ENCODE measurements at regions not wholly inside any gene's neighbourhood (a gene's known extent, or its start where the extent isn't known, plus 50 kb on each side); places are given as distances from the start of the nearest gene placed in this dataset.
A peak's percentile ranks its signal among the peaks of the same experiment; 100 is the strongest.
"Not testable (repeated sequence)": the region's sequence is repeated elsewhere in the genome, so short reads cannot be mapped to it uniquely, and the experiment has no call there.

DNA sequence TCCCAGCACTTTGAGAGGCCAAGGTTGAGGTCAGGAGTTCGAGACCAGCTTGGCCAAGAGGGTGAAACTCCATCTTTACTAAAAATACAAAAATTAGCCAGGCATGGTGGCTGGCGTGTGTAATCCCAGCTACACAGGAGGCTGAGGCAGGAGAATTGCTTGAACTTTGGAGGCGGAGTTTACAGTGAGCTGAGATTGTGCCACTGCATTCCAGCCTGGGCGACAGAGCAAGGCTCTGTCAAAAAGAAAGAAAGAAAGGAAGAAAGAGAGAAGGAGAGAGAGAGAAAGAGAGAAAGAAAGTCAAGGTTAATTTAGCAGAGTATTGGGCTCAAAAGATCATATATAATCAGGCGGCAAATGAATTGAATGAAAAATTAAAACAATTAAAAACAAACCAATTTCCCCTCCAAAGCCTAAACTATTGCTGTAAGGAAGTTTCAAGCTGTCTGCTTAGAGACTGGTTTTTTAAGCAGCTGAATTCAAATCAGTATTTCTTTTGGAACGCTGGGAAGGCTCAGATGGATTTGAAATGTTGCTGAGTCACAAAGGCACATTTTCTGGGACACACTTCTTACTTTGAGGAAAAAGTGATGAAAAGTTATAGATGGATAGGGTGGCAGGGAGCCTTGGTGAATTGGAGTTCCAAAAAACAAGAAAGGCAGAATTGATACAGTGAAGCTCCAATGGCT, 81.3 kb upstream of the BHLHE40 start:
- no peak for DNase-seq

GRCh38 chr3:4898454-4899313, 80.6 kb upstream of the BHLHE40 start:
- CTCF ChIA-PET: interaction anchor here (1.3 kb wide), 1 partner anchor 77 kb away, joined by 5 read pairs; no protein-coding TSS in a partner anchor
- Mint-ChIP-seq H3K4me1 (peaks cover 35% of the 10 kb centered on the region), H3K27me3 (peaks cover 19% of the 10 kb centered on the region), H3K9me3 (peaks cover 4% of the 10 kb centered on the region), H3K36me3 (peaks cover 7% of the 10 kb centered on the region), H3K4me3 (no peak overlapping the region), H3K27ac (peak overlapping the region; percentile 59)
- no peak for DNase-seq

More for the DNA sequence above, 81.3 kb upstream of the BHLHE40 start:
- H3K27ac Mint-ChIP-seq: no peak overlapping the region
- H3K4me1 Mint-ChIP-seq: peaks cover 35% of the 10 kb centered on the region
- peaks cover 7% of the 10 kb centered on the region for H3K36me3 Mint-ChIP-seq
- no peak overlapping the region for H3K4me3 Mint-ChIP-seq
- peaks cover 4% of the 10 kb centered on the region for H3K9me3 Mint-ChIP-seq
- CTCF ChIA-PET: interaction anchor here (0.6 to 1.3 kb wide), 2 partner anchors 13 to 78 kb away, joined by 3 to 5 read pairs; no protein-coding TSS in a partner anchor
- peaks cover 19% of the 10 kb centered on the region for H3K27me3 Mint-ChIP-seq

DNA sequence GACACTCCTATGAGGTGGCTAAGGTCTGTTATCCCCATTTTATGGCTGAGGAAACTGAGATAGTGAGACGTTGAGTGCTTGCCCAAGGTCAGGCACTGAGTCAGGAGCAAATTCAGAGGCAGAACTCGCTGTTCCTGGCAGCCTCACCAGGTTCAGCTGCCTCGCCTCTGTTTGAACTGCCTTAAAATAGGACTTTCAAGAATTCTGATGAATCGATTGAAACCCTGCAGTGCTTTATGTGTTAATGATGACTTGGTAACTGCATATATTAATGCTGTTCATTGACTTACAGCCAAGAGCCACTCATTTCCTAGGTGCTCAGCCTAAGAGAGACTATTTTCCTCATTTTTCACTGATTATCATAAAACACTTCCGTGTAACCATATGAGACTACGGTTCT, 79.5 kb upstream of the BHLHE40 start:
- Mint-ChIP-seq H3K27ac (no peak overlapping the region), H3K4me1 (peaks cover 42% of the 10 kb centered on the region), H3K36me3 (peaks cover 7% of the 10 kb centered on the region), H3K4me3 (no peak overlapping the region), H3K9me3 (peaks cover 4% of the 10 kb centered on the region), H3K27me3 (peaks cover 18% of the 10 kb centered on the region)
- DNase-seq: no peak
- CTCF ChIA-PET: no interaction called here

- CTCF ChIA-PET: interaction anchor here (0.6 to 0.7 kb wide), 2 partner anchors 8 to 124 kb away, joined by 3 read pairs; no protein-coding TSS in a partner anchor
- Mint-ChIP-seq H3K4me1 (peaks cover 48% of the 10 kb centered on the region), H3K36me3 (peaks cover 7% of the 10 kb centered on the region), H3K27me3 (peaks cover 13% of the 10 kb centered on the region), H3K9me3 (peaks cover 4% of the 10 kb centered on the region), H3K4me3 (no peak overlapping the region), H3K27ac (no peak overlapping the region)
- no peak for DNase-seq
Observed at GRCh38 chr3:4900298-4900697, 78.9 kb upstream of the BHLHE40 start.

GRCh38 chr3:4904811-4905695, 74.2 kb upstream of the BHLHE40 start:
- H3K27ac Mint-ChIP-seq: no peak overlapping the region
- peaks cover 2% of the 10 kb centered on the region for H3K36me3 Mint-ChIP-seq
- no peak for DNase-seq
- H3K9me3 Mint-ChIP-seq: peaks cover 2% of the 10 kb centered on the region
- H3K27me3 Mint-ChIP-seq: peaks cover 9% of the 10 kb centered on the region
- CTCF ChIA-PET: interaction anchor here (0.9 to 1.9 kb wide), 4 partner anchors 17 to 193 kb away, joined by 3 to 9 read pairs (median 4); no protein-coding TSS in a partner anchor
- no peak overlapping the region for H3K4me3 Mint-ChIP-seq
- H3K4me1 Mint-ChIP-seq: peaks cover 67% of the 10 kb centered on the region

DNA sequence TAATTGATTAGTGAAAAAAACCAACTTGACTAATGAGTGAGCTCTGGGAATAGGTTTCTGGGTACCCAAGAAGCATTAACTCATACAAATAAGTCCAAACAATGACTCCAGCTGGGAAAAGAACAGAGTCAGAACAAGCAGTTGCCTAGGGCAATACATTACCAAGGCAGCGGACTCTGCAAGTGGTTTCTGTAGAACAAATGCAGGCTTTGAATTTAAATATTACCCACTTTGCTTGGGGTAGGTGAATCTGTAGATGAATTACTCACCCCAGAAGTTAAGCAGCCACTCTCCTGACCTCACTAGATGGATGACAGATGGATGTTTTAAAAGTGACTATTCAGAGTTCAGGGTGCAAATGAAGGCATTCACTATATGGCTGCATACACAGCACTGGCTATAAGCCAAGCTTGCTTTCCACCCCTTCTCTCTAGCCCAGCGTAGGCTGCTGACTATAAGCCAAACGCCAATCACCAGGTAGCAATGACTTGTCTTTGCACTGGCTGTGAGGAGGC, 73.1 kb upstream of the BHLHE40 start:
- Mint-ChIP-seq H3K36me3 (no peaks in the 10 kb centered on the region), H3K9me3 (no peaks in the 10 kb centered on the region), H3K27ac (no peak overlapping the region), H3K4me3 (no peak overlapping the region), H3K4me1 (peaks cover 61% of the 10 kb centered on the region), H3K27me3 (peaks cover 6% of the 10 kb centered on the region)
- CTCF ChIA-PET: interaction anchor here (0.7 to 1.9 kb wide), 4 partner anchors 56 to 256 kb away, joined by 3 to 9 read pairs (median 4); no protein-coding TSS in a partner anchor
- no peak for DNase-seq

DNA sequence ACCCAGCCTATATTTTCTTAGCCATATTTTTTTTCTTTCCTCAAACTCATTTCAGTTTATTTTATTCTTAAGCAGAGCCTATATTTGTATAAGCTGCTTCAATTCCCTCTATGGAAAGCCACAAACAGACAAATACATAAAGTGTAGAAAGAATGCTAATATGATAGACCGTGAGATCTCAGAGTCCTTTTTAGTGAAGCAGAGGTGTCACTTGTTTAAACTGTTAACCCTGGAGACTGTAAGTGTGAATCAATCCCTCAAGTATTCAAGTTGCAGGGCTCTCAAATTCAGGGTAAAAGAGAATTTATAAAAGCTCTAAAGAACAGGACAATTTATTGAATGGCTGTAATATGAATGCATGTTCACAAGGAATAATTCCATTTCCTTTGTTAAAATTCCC, 72.2 kb upstream of the BHLHE40 start:
- Mint-ChIP-seq H3K4me3 (no peak overlapping the region), H3K9me3 (no peaks in the 10 kb centered on the region), H3K36me3 (no peaks in the 10 kb centered on the region), H3K27ac (no peak overlapping the region), H3K27me3 (peaks cover 3% of the 10 kb centered on the region), H3K4me1 (peaks cover 58% of the 10 kb centered on the region)
- no peak for DNase-seq
- CTCF ChIA-PET: interaction anchor here (1.2 to 2.1 kb wide), 3 partner anchors 19 to 70 kb away, joined by 3 to 11 read pairs (median 4); no protein-coding TSS in a partner anchor

GRCh38 chr3:4907643-4908432, 71.4 kb upstream of the BHLHE40 start:
- H3K4me3 Mint-ChIP-seq: no peak overlapping the region
- no peak overlapping the region for H3K27ac Mint-ChIP-seq
- peaks cover 3% of the 10 kb centered on the region for H3K9me3 Mint-ChIP-seq
- no peak for DNase-seq
- peaks cover 54% of the 10 kb centered on the region for H3K4me1 Mint-ChIP-seq
- CTCF ChIA-PET: interaction anchor here (1.2 to 2.1 kb wide), 5 partner anchors 20 to 72 kb away, joined by 3 to 11 read pairs (median 4); partner anchors contain the start of gene BHLHE40
- H3K36me3 Mint-ChIP-seq: no peaks in the 10 kb centered on the region
- H3K27me3 Mint-ChIP-seq: peaks cover 3% of the 10 kb centered on the region

DNA sequence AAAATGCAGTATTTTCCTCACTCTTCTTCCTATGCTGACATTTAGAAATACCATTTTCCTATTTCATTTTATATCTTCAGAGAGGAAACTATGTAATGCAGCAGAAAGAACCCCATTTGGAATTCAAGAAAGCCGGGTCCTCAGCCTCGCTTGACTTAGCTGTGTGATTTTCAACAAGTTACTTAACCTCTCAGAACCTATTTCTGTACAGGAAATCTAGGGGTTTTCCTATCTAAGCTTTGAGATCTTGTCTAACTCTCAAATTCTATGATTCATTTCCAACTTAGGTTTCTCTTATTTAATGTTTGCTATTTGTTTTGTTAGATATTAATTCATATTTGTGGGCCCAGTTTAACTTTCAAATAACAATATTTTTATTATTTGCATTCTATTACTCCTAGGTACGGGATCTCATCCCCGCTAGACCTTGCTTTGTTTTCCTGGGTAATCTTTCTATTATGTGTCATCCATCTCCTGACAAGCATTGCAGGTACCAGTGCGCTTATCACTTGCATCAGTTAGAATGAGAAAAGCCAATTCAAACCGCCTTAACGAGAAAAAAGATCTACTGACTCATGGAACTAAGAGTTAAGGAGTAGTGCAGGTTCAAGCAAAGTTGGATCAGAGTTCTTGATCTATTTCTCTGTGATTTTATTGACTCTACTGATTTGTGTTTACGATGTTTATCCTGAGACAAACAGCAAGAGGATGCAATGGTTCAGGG, 70.6 kb upstream of the BHLHE40 start:
- CTCF ChIA-PET: interaction anchor here (1.2 to 2.1 kb wide), 3 partner anchors 38 to 71 kb away, joined by 3 to 11 read pairs (median 7); partner anchors contain the start of gene BHLHE40
- peaks cover 7% of the 10 kb centered on the region for H3K9me3 Mint-ChIP-seq
- no peak overlapping the region for H3K4me3 Mint-ChIP-seq

GRCh38 chr3:4914464-4914863, 64.8 kb upstream of the BHLHE40 start:
- DNase-seq: no peak
- peaks cover 18% of the 10 kb centered on the region for H3K9me3 Mint-ChIP-seq
- peaks cover 3% of the 10 kb centered on the region for H3K4me1 Mint-ChIP-seq
- H3K27ac Mint-ChIP-seq: no peak overlapping the region
- H3K36me3 Mint-ChIP-seq: peaks cover 10% of the 10 kb centered on the region
- CTCF ChIA-PET: no interaction called here
- no peak overlapping the region for H3K4me3 Mint-ChIP-seq
- H3K27me3 Mint-ChIP-seq: no peaks in the 10 kb centered on the region

More for the DNA sequence above, 70.6 kb upstream of the BHLHE40 start:
- DNase-seq: no peak
- Mint-ChIP-seq H3K36me3 (peaks cover 2% of the 10 kb centered on the region), H3K27ac (peak overlapping the region; percentile 82), H3K27me3 (peaks cover 3% of the 10 kb centered on the region), H3K4me1 (peaks cover 54% of the 10 kb centered on the region)

DNA sequence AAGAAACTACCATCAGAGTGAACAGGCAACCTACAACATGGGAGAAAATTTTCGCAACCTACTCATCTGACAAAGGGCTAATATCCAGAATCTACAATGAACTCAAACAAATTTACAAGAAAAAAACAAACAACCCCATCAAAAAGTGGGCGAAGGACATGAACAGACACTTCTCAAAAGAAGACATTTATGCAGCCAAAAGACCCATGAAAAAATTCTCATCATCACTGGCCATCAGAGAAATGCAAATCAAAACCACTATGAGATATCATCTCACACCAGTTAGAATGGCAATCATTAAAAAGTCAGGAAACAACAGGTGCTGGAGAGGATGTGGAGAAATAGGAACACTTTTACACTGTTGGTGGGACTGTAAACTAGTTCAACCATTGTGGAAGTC, 57.6 kb upstream of the BHLHE40 start:
- H3K36me3 Mint-ChIP-seq, H3K4me1 Mint-ChIP-seq, H3K4me3 Mint-ChIP-seq, H3K27ac Mint-ChIP-seq, CTCF ChIA-PET, H3K9me3 Mint-ChIP-seq, H3K27me3 Mint-ChIP-seq, DNase-seq: not testable (repeated sequence)

- Mint-ChIP-seq H3K4me3 (no peak overlapping the region), H3K27me3 (no peaks in the 10 kb centered on the region), H3K36me3 (peaks cover 5% of the 10 kb centered on the region), H3K27ac (no peak overlapping the region), H3K4me1 (peaks cover 36% of the 10 kb centered on the region), H3K9me3 (peaks cover 1% of the 10 kb centered on the region)
- DNase-seq: no peak
- CTCF ChIA-PET: no interaction called here
Observed at GRCh38 chr3:4926892-4927291, 52.3 kb upstream of the BHLHE40 start.
